ENCODE measurements at regions not wholly inside any gene's neighbourhood (a gene's known extent, or its start where the extent isn't known, plus 50 kb on each side); places are given as distances from the start of the nearest gene placed in this dataset.

- TF ChIP-seq POLR2AphosphoS5 (IDR thresholded peaks at IDR 0.05; ENCODE audit: borderline replicate concordance, low read depth, low read length) (no peak), EZH2 (IDR thresholded peaks at IDR 0.05) (no peak), FOXP2 (optimal IDR thresholded peaks at IDR 0.05; ENCODE audit: control extremely low read depth, extremely low read length, insufficient read depth) (no peak)
These were observed 1036.3 kb downstream of the TTLL7 start for GRCh38 chr1:82962658-82963057.

Data from SK-N-MC (cell line).